ENCODE measurements at regions not wholly inside any gene's neighbourhood (a gene's known extent, or its start where the extent isn't known, plus 50 kb on each side); places are given as distances from the start of the nearest gene placed in this dataset.
"Not testable (repeated sequence)": the region's sequence is repeated elsewhere in the genome, so short reads cannot be mapped to it uniquely, and the experiment has no call there.

DNA sequence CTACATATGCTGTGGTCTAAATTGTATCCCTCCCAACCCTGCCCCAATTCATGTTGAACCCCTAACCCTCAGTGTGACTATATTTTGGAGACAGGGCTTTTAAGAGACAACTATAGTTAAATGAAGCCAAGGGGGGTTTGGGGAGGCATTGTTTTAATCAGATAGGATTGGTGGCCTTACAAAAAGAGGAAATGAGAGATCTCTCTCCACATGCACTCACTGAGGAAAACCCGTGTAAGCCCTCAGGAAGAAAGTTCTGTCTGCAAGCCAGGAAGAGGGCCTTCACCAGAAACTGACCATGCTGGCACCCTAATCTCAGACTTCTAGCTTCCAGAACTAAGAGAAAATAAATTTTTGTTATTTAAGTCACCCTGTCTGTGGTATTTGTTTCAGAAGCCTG, 276.7 kb downstream of the KIF20B start:
- Histone ChIP-seq H3K27me3 (no peaks in the 10 kb centered on the region), H3K27ac (replicated peaks in 1 of 4) (no peak overlapping the region), H3K4me3 (no peak overlapping the region), H3K4me1 (no peaks in the 10 kb centered on the region), H3K9me3 (no peaks in the 10 kb centered on the region), H3K36me3 (no peaks in the 10 kb centered on the region)
- no peak for DNase-seq (ENCODE audit: extremely low spot score)
- TF ChIP-seq POLR2AphosphoS5 (IDR thresholded peaks at IDR 0.05), result no peak
- no peak for TF ChIP-seq EP300 (IDR thresholded peaks at IDR 0.05)
- TF ChIP-seq, protein P1, sequence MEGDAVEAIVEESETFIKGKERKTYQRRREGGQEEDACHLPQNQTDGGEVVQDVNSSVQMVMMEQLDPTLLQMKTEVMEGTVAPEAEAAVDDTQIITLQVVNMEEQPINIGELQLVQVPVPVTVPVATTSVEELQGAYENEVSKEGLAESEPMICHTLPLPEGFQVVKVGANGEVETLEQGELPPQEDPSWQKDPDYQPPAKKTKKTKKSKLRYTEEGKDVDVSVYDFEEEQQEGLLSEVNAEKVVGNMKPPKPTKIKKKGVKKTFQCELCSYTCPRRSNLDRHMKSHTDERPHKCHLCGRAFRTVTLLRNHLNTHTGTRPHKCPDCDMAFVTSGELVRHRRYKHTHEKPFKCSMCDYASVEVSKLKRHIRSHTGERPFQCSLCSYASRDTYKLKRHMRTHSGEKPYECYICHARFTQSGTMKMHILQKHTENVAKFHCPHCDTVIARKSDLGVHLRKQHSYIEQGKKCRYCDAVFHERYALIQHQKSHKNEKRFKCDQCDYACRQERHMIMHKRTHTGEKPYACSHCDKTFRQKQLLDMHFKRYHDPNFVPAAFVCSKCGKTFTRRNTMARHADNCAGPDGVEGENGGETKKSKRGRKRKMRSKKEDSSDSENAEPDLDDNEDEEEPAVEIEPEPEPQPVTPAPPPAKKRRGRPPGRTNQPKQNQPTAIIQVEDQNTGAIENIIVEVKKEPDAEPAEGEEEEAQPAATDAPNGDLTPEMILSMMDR (IDR thresholded peaks at IDR 0.05), result no peak
- no peak for TF ChIP-seq POLR2A (IDR thresholded peaks at IDR 0.05; ENCODE audit: low read depth)
- intact Hi-C loops (cut with DNase I), result no loop called here
- 73% methylated on average over 1 of the region's 1 CpG for WGBS

DNA sequence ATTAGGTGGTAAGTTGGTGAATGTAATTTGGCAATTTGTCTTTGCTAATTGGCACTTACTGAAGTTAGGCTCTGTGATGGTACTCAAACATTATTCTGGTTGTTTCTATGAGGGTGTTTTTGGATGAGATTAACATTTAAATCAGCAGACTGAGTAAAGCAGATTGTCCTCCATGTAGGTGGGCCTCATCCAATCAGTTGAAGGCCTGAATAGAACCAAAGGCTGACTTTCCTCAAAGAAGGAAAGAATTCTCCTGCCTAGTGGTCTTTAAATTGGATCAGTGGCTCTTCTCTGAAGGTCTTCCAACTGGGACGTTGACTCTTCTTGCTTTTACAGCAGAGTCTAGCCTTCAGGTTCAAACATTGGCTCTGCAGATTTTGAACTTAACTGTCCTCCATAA, 278.3 kb downstream of the KIF20B start:
- Histone ChIP-seq H3K4me3 (no peak overlapping the region), H3K4me1 (no peaks in the 10 kb centered on the region), H3K36me3 (no peaks in the 10 kb centered on the region), H3K27me3 (no peaks in the 10 kb centered on the region), H3K9me3 (no peaks in the 10 kb centered on the region), H3K27ac (replicated peaks in 1 of 4) (no peak overlapping the region)
- 83% methylated on average over 1 of the region's 1 CpG for WGBS
- DNase-seq (ENCODE audit: extremely low spot score), result no peak
- TF ChIP-seq POLR2A (IDR thresholded peaks at IDR 0.05; ENCODE audit: low read depth) (no peak), EP300 (IDR thresholded peaks at IDR 0.05) (no peak), POLR2AphosphoS5 (IDR thresholded peaks at IDR 0.05) (no peak)
- TF ChIP-seq, protein P1 (IDR thresholded peaks at IDR 0.05), result no peak
- intact Hi-C loops (cut with DNase I), result no loop called here

DNA sequence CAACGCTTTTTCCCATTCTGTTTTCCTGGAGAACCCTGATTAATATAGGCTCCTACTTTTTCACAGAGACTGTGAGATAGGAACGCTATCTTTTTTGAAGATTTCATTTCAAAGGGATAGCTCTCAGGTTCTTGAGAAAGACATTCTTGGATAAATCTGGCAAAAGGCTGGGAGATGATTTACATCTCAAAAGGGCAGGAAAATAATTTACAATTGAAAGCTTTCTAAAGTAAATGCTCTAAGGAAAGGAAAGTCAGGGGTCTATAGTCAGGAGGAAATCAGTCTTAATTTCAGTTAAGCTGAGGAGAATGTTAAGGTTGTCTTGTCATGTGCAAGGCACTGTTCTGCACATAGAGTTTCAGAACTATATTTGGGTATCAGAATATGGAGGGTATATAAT, 278.8 kb downstream of the KIF20B start:
- TF ChIP-seq, protein P1 (IDR thresholded peaks at IDR 0.05), result no peak
- TF ChIP-seq POLR2AphosphoS5 (IDR thresholded peaks at IDR 0.05), result no peak
- no peak for TF ChIP-seq EP300 (IDR thresholded peaks at IDR 0.05)
- no peak for TF ChIP-seq POLR2A (IDR thresholded peaks at IDR 0.05; ENCODE audit: low read depth)
- H3K27ac ChIP-seq (replicated peaks in 1 of 4), result no peak overlapping the region
- H3K4me3 ChIP-seq, result no peak overlapping the region
- no peaks in the 10 kb centered on the region for H3K4me1 ChIP-seq
- no peaks in the 10 kb centered on the region for H3K36me3 ChIP-seq
- DNase-seq (ENCODE audit: extremely low spot score), result no peak
- no peaks in the 10 kb centered on the region for H3K27me3 ChIP-seq
- H3K9me3 ChIP-seq, result no peaks in the 10 kb centered on the region
- intact Hi-C loops (cut with DNase I), result no loop called here
- WGBS, result 72% methylated on average over 2 of the region's 2 CpGs

DNA sequence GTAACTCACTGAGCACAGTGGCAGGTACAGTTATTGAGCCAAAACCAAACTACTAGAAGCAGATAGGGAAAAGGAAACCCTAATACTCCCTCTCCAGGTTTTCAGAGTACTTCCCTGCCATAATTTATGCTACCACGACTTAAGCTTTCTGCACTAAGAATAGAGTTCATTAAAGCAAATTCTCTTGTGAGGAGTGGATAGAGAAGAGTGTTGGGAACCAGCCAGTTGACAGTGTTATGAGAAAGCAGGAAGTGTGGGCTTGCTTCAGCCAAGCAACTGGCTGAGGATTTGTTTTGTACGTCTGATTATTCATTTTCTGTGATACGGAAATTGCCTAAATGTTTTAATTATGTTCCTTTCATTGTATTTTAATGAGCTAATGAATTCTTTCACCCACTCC, 280.5 kb downstream of the KIF20B start:
- Histone ChIP-seq H3K27me3 (no peaks in the 10 kb centered on the region), H3K27ac (replicated peaks in 1 of 4) (no peak overlapping the region), H3K4me1 (no peaks in the 10 kb centered on the region), H3K36me3 (no peaks in the 10 kb centered on the region), H3K9me3 (no peaks in the 10 kb centered on the region), H3K4me3 (no peak overlapping the region)
- DNase-seq (ENCODE audit: extremely low spot score), result no peak
- intact Hi-C loops (cut with DNase I), result no loop called here
- TF ChIP-seq, protein P1 (IDR thresholded peaks at IDR 0.05), result no peak
- 5% methylated on average over 3 of the region's 3 CpGs for WGBS

DNA sequence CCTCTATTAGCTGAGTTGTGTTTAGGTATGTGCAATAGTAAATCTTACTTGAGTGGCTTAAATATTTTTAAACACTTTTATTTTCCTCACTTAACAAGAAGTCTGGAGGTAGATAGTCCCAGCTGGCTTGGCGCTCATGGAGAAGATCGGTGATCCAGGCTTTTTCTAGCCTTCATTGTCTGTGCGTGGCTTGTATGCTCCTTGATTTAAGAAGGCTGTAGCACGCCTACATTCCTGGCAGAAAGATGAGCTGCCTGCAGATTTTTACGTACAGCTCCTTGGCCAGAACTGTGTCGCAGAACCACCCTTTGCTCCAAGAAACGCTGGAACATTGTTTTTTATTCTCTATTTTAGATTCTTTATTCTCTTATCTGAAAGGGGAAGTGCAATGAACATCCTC, 284.1 kb downstream of the KIF20B start:
- TF ChIP-seq, protein P1 (IDR thresholded peaks at IDR 0.05), result no peak
- no peak for TF ChIP-seq POLR2A (IDR thresholded peaks at IDR 0.05; ENCODE audit: low read depth)
- TF ChIP-seq EP300 (IDR thresholded peaks at IDR 0.05), result no peak
- no peak for TF ChIP-seq POLR2AphosphoS5 (IDR thresholded peaks at IDR 0.05)
- no peaks in the 10 kb centered on the region for H3K27me3 ChIP-seq
- no peak overlapping the region for H3K4me3 ChIP-seq
- no peaks in the 10 kb centered on the region for H3K9me3 ChIP-seq
- intact Hi-C loops (cut with DNase I), result no loop called here
- H3K36me3 ChIP-seq, result no peaks in the 10 kb centered on the region
- H3K27ac ChIP-seq (replicated peaks in 1 of 4), result no peak overlapping the region
- no peak for DNase-seq (ENCODE audit: extremely low spot score)
- no peaks in the 10 kb centered on the region for H3K4me1 ChIP-seq
- 60% methylated on average over 7 of the region's 7 CpGs for WGBS

DNA sequence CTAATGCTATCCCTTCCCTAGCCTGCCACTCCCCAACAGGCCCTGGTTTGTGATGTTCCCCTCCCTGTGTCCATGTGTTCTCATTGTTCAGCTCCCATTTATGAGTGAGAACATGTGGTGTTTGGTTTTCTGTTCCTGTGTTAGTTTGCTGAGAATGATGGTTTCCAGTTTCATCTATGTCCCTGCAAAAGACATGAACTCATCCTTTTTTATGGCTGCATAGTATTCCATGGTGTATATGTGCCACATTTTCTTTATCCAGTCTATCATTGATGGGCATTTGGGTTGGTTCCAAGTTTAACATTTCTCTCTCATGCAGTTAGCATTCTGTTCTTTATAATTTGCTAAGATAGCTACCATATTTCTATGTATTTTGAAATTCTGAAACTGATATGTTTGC, 287.0 kb downstream of the KIF20B start:
- H3K27me3 ChIP-seq; intact Hi-C loops (cut with DNase I); H3K36me3 ChIP-seq; H3K4me3 ChIP-seq; H3K9me3 ChIP-seq; DNase-seq (ENCODE audit: extremely low spot score); H3K4me1 ChIP-seq; H3K27ac ChIP-seq (replicated peaks in 1 of 4): not testable (repeated sequence)

All from esophagus muscularis mucosa (tissue), 4 donors.